ENCODE measurements at regions not wholly inside any gene's neighbourhood (a gene's known extent, or its start where the extent isn't known, plus 50 kb on each side); places are given as distances from the start of the nearest gene placed in this dataset.

DNA sequence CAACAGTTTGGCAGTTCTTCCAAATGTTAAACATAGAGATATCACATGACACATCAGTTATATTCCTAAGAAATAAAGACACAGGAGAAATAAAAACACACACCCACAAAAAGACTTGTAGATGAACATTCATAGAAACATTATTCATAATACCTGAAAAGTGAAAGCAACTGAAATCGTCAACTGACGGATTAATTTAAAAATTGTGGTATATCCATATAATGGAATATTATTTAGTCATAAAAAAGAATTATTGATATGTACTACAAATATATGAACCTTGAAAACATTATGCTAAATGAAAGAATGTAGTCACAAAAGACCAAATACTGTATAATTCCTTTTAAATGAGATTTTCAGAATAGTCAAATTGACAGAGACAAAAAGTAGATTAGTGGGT, 330.2 kb upstream of the CD180 start:
- DNase-seq (no peak), ATAC-seq (no peak)
- Histone ChIP-seq H3K9me3 (ENCODE audit: control insufficient read depth in 2 of 3, low read length in 3 of 3) (peaks cover 0 to 4% (median 0%) of the 10 kb centered on the region in 3 experiments), H3K4me1 (ENCODE audit: control insufficient read depth in 2 of 2, insufficient read depth in 2 of 2, low read length in 2 of 2) (no peaks in the 10 kb centered on the region), H3K27ac (ENCODE audit: low read depth, low read length) (no peak overlapping the region), H3K27me3 (ENCODE audit: control insufficient read depth in 2 of 2, insufficient read depth in 2 of 2, low read length in 2 of 2) (no peaks in the 10 kb centered on the region), H3K4me3 (ENCODE audit: low read length) (no peak overlapping the region), H3K36me3 (ENCODE audit: control insufficient read depth in 2 of 3, insufficient read depth in 3 of 3, low read length in 3 of 3) (no peaks in the 10 kb centered on the region)
- Mint-ChIP-seq H3K4me1 (peaks cover 0 to 4% (median 0%) of the 10 kb centered on the region in 7 donors), H3K9me3 (peaks cover 0 to 21% (median 8%) of the 10 kb centered on the region in 11 donors), H3K36me3 (peaks cover 0 to 8% (median 0%) of the 10 kb centered on the region in 5 donors), H3K4me3 (no peak overlapping the region), H3K27ac (no peak overlapping the region), H3K27me3 (peaks cover 0 to 8% (median 0%) of the 10 kb centered on the region in 5 donors)
- POLR2A ChIA-PET, result no interaction called here
- CTCF ChIA-PET, result no interaction called here
- intact Hi-C loops (cut with micrococcal nuclease), result no loop called here

DNA sequence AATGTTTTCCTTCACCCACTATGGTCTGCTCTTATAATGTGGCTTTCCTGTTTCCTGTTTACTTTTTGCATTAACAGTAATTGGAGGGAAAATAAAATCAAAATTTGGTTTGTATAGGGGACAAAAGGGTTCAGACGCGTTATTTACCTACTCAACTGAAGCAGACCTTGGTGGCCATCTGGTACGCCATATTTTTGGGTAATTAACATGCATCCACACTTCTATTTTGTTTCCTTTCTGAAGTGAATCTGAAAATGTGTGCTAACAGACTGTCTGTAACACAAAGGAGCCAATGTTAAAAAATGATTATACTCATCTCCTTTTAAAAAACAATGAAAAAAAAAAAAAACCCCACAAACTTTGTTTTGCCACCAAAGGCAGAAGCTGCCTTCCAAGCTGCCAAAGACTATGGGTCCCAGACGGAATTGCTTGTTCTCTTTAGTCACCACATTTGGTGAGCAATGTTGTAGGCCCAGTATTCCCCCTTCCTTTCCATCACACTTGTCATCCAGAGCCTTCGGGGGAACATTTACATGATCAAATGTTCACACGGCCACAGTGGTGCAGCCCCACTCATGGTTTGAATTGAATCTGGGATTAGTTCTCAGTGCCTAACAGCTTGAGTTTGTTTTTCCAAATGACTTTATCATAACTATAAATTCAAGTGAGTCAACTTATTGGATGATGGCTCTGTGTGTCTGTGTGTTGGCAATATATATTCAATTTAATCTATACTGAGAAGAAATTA, 323.7 kb upstream of the CD180 start:
- ChIA-PET CTCF (no interaction called here), POLR2A (no interaction called here)
- Histone ChIP-seq H3K27me3 (ENCODE audit: control insufficient read depth in 2 of 2, insufficient read depth in 2 of 2, low read length in 2 of 2) (no peaks in the 10 kb centered on the region), H3K4me3 (ENCODE audit: low read length) (no peak overlapping the region), H3K36me3 (ENCODE audit: control insufficient read depth in 2 of 3, insufficient read depth in 3 of 3, low read length in 3 of 3) (no peaks in the 10 kb centered on the region), H3K27ac (ENCODE audit: low read depth, low read length) (no peak overlapping the region), H3K4me1 (ENCODE audit: control insufficient read depth in 2 of 2, insufficient read depth in 2 of 2, low read length in 2 of 2) (peaks cover 13 to 21% of the 10 kb centered on the region in 2 donors), H3K9me3 (ENCODE audit: control insufficient read depth in 2 of 3, low read length in 3 of 3) (no peaks in the 10 kb centered on the region)
- intact Hi-C loops (cut with micrococcal nuclease), result no loop called here
- peaks cover 0 to 10% (median 0%) of the 10 kb centered on the region in 5 donors for H3K27me3 Mint-ChIP-seq
- no peak for ATAC-seq
- peaks cover 19 to 41% (median 36%) of the 10 kb centered on the region in 7 donors for H3K4me1 Mint-ChIP-seq
- peaks cover 0 to 26% (median 0%) of the 10 kb centered on the region in 5 donors for H3K36me3 Mint-ChIP-seq
- H3K9me3 Mint-ChIP-seq, result peaks cover 0 to 11% (median 0%) of the 10 kb centered on the region in 11 donors
- H3K27ac Mint-ChIP-seq, result peak overlapping the region in 1 of 9 donors; percentile 56
- H3K4me3 Mint-ChIP-seq, result peak overlapping the region in 3 of 10 donors; percentile 31 to 40 (median 37)
- no peak for DNase-seq

DNA sequence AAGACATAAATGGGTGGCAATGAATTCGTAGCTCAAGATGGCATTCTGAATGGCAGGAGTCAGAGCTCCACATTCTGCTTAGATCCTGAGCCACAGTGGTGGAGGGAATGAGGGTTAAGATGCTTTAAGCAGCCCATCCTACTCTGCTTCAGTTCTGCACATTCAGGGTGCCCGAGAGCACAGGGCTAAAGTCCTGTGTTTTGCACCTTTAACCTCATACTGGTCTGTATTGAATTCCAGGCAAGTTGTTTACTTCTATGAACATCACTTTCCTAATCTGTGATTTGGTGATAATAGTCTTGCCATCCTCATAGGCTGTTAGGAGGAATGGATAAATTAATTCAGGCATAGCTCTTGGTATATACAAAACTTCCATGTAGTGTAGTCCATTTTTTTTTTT, 321.6 kb upstream of the CD180 start:
- H3K9me3 ChIP-seq (ENCODE audit: control insufficient read depth in 2 of 3, low read length in 3 of 3), result no peaks in the 10 kb centered on the region
- ChIA-PET CTCF (no interaction called here), POLR2A (no interaction called here)
- Mint-ChIP-seq H3K27me3 (peaks cover 0 to 10% (median 0%) of the 10 kb centered on the region in 5 donors), H3K4me1 (peaks cover 37 to 62% (median 57%) of the 10 kb centered on the region in 7 donors), H3K4me3 (no peak overlapping the region), H3K36me3 (peaks cover 0 to 32% (median 0%) of the 10 kb centered on the region in 5 donors), H3K27ac (no peak overlapping the region), H3K9me3 (peaks cover 0 to 6% (median 0%) of the 10 kb centered on the region in 11 donors)
- no peak overlapping the region for H3K27ac ChIP-seq (ENCODE audit: low read depth, low read length)
- no peaks in the 10 kb centered on the region for H3K36me3 ChIP-seq (ENCODE audit: control insufficient read depth in 2 of 3, insufficient read depth in 3 of 3, low read length in 3 of 3)
- DNase-seq, result no peak
- intact Hi-C loops (cut with micrococcal nuclease), result loop anchor here in 1 of 2 donors (10.0 kb wide), 1 partner anchor 737 kb away; no protein-coding TSS in a partner anchor
- H3K27me3 ChIP-seq (ENCODE audit: control insufficient read depth in 2 of 2, insufficient read depth in 2 of 2, low read length in 2 of 2), result no peaks in the 10 kb centered on the region
- no peak for ATAC-seq
- peaks cover 35 to 40% of the 10 kb centered on the region in 2 donors for H3K4me1 ChIP-seq (ENCODE audit: control insufficient read depth in 2 of 2, insufficient read depth in 2 of 2, low read length in 2 of 2)
- no peak overlapping the region for H3K4me3 ChIP-seq (ENCODE audit: low read length)

DNA sequence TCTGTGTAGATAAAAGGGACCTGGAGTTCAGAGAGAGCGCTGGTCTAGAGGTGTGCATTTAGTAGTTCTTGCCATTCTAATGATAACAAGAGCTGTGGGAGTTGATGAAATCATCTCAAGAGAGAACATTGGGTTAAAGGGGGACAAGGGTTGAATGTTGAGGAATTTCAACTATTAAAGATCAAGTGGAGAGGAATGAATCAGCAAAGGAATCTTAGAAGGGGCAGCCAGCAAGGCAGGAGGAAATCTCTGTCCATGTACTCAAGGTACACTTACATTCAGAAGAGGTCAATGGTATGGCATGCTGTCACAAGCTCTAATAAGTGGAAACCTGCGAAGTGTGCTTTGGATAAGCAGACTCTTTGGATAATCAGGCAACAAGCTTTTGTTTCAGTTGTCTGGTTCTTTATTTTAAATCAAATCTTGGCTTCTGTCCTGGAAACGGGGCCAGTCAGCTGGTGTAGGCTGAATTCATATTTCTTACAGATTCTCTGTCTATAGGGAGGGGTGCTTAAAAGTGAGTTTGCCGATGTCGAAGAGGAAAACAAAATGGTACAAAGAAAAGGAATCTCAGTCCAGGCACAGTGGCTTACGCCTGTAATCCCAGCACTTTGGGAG, 320.5 kb upstream of the CD180 start:
- intact Hi-C loops (cut with micrococcal nuclease), result loop anchor here in 1 of 2 donors (10.0 kb wide), 1 partner anchor 738 kb away; no protein-coding TSS in a partner anchor
- H3K27ac Mint-ChIP-seq, result peak overlapping the region in 4 of 9 donors; percentile 28 to 46 (median 38)
- Histone ChIP-seq H3K27me3 (ENCODE audit: control insufficient read depth in 2 of 2, insufficient read depth in 2 of 2, low read length in 2 of 2) (no peaks in the 10 kb centered on the region), H3K36me3 (ENCODE audit: control insufficient read depth in 2 of 3, insufficient read depth in 3 of 3, low read length in 3 of 3) (no peaks in the 10 kb centered on the region), H3K4me1 (ENCODE audit: control insufficient read depth in 2 of 2, insufficient read depth in 2 of 2, low read length in 2 of 2) (peaks cover 42% of the 10 kb centered on the region in 2 donors), H3K9me3 (ENCODE audit: control insufficient read depth in 2 of 3, low read length in 3 of 3) (no peaks in the 10 kb centered on the region), H3K4me3 (ENCODE audit: low read length) (no peak overlapping the region), H3K27ac (ENCODE audit: low read depth, low read length) (no peak overlapping the region)
- H3K4me1 Mint-ChIP-seq, result peaks cover 42 to 71% (median 69%) of the 10 kb centered on the region in 7 donors
- peaks cover 0 to 30% (median 0%) of the 10 kb centered on the region in 5 donors for H3K36me3 Mint-ChIP-seq
- CTCF ChIA-PET, result no interaction called here
- DNase-seq (no peak), ATAC-seq (no peak)
- peaks cover 0 to 10% (median 0%) of the 10 kb centered on the region in 5 donors for H3K27me3 Mint-ChIP-seq
- H3K4me3 Mint-ChIP-seq, result no peak overlapping the region
- H3K9me3 Mint-ChIP-seq, result peaks cover 0 to 6% (median 0%) of the 10 kb centered on the region in 11 donors
- POLR2A ChIA-PET, result interaction anchor here (0.5 to 1.4 kb wide), 2 partner anchors 13 to 19 kb away, joined by 4 to 5 read pairs; no protein-coding TSS in a partner anchor

DNA sequence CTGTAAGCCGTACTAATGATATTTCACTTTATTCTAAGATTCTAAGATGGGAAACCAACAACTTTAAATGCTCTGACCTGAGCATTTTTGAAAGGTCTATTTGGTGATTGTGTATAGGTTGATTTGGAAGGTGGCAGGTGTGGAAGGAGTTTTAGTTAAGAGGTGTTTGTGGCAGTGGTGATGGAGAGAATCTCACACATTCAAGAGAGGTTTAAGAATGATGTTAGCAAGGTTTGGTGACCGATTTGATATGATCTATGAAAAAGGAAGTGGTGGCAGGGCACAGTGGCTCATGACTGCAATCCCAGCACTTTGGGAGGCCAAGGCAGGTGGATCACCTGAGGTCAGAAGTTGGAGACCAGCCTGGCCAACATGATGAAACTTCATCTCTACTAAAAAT, 319.2 kb upstream of the CD180 start:
- DNase-seq (no peak), ATAC-seq (peak; percentile 36)
- no peak overlapping the region for H3K4me3 ChIP-seq (ENCODE audit: low read length)
- H3K27ac ChIP-seq (ENCODE audit: low read depth, low read length), result no peak overlapping the region
- Mint-ChIP-seq H3K4me3 (peak overlapping the region; percentile 24 to 75 (median 64)), H3K4me1 (peaks cover 41 to 76% (median 71%) of the 10 kb centered on the region in 7 donors), H3K36me3 (peaks cover 0 to 25% (median 0%) of the 10 kb centered on the region in 5 donors), H3K27me3 (peaks cover 0 to 7% (median 0%) of the 10 kb centered on the region in 5 donors), H3K27ac (peak overlapping the region; percentile 29 to 94 (median 83)), H3K9me3 (peaks cover 0 to 3% (median 0%) of the 10 kb centered on the region in 11 donors)
- intact Hi-C loops (cut with micrococcal nuclease), result loop anchor here in 1 of 2 donors (10.0 kb wide), 1 partner anchor 739 kb away; no protein-coding TSS in a partner anchor
- no peaks in the 10 kb centered on the region for H3K27me3 ChIP-seq (ENCODE audit: control insufficient read depth in 2 of 2, insufficient read depth in 2 of 2, low read length in 2 of 2)
- no peaks in the 10 kb centered on the region for H3K36me3 ChIP-seq (ENCODE audit: control insufficient read depth in 2 of 3, insufficient read depth in 3 of 3, low read length in 3 of 3)
- H3K9me3 ChIP-seq (ENCODE audit: control insufficient read depth in 2 of 3, low read length in 3 of 3), result no peaks in the 10 kb centered on the region
- POLR2A ChIA-PET, result no interaction called here
- CTCF ChIA-PET, result interaction anchor here (0.8 kb wide), 1 partner anchor 768 kb away, joined by 3 read pairs; no protein-coding TSS in a partner anchor
- peaks cover 42% of the 10 kb centered on the region in 2 donors for H3K4me1 ChIP-seq (ENCODE audit: control insufficient read depth in 2 of 2, insufficient read depth in 2 of 2, low read length in 2 of 2)

DNA sequence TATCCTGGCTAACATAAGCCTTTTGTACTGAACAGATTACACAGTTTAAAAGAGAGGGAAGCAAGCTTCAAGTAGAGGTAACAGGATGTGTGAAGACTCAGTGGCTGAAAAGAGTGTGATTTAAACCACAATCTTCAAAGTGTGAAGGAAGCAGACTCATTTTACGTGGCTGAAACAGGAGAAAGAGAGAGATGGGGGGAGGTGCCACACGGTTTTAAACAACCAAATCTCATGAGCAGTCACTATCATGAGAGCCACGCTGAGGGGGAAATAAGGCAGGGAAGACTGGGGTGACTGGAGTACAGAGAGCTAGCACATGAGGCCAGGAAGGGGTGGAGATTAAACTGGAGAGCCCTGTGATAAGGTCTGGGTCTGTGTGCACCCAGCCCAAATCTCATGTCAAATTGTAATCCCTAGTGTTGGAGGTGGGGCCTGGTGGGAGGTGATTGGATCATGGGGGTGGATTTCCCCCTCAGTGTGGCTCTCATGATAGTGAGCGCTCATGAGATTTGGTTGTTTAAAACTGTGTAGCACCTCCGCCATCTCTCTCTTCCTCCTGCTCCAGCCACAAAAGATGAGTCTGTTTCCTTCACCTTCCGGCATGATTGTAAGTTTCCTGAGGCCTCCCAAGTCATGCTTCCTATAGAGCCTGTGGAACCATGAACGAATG, 318.6 kb upstream of the CD180 start:
- peaks cover 37 to 42% of the 10 kb centered on the region in 2 donors for H3K4me1 ChIP-seq (ENCODE audit: control insufficient read depth in 2 of 2, insufficient read depth in 2 of 2, low read length in 2 of 2)
- H3K4me3 ChIP-seq (ENCODE audit: low read length), result peak overlapping the region; percentile 5
- peaks cover 0 to 4% (median 0%) of the 10 kb centered on the region in 11 donors for H3K9me3 Mint-ChIP-seq
- ChIA-PET CTCF (interaction anchor here (1.2 kb wide), 1 partner anchor 22 kb away, joined by 4 read pairs; no protein-coding TSS in a partner anchor), POLR2A (no interaction called here)
- H3K27ac Mint-ChIP-seq, result peak overlapping the region; percentile 29 to 94 (median 83)
- peak overlapping the region; percentile 27 for H3K27ac ChIP-seq (ENCODE audit: low read depth, low read length)
- H3K36me3 ChIP-seq (ENCODE audit: control insufficient read depth in 2 of 3, insufficient read depth in 3 of 3, low read length in 3 of 3), result no peaks in the 10 kb centered on the region
- H3K27me3 ChIP-seq (ENCODE audit: control insufficient read depth in 2 of 2, insufficient read depth in 2 of 2, low read length in 2 of 2), result no peaks in the 10 kb centered on the region
- peak overlapping the region; percentile 24 to 85 (median 68) for H3K4me3 Mint-ChIP-seq
- DNase-seq, result peak in 8 of 9 donors; percentile 27 to 76 (median 68)
- H3K27me3 Mint-ChIP-seq, result peaks cover 0 to 7% (median 0%) of the 10 kb centered on the region in 5 donors
- H3K4me1 Mint-ChIP-seq, result peaks cover 45 to 76% (median 71%) of the 10 kb centered on the region in 7 donors
- ATAC-seq, result peak; percentile 84
- peaks cover 0 to 29% (median 0%) of the 10 kb centered on the region in 5 donors for H3K36me3 Mint-ChIP-seq
- intact Hi-C loops (cut with micrococcal nuclease), result loop anchor here in 1 of 2 donors (10.0 kb wide), 1 partner anchor 740 kb away; no protein-coding TSS in a partner anchor
- no peaks in the 10 kb centered on the region for H3K9me3 ChIP-seq (ENCODE audit: control insufficient read depth in 2 of 3, low read length in 3 of 3)
